Suppressor macrophage treated with lipopolysaccharide for 4 hours (primary cell): ENCODE measurements at regions not wholly inside any gene's neighbourhood (a gene's known extent, or its start where the extent isn't known, plus 50 kb on each side); places are given as distances from the start of the nearest gene placed in this dataset.

Experiments
- DNase-seq: peaks from one replicate; pipeline ENCODE4 v3.0.0-alpha.2; 2020

DNA sequence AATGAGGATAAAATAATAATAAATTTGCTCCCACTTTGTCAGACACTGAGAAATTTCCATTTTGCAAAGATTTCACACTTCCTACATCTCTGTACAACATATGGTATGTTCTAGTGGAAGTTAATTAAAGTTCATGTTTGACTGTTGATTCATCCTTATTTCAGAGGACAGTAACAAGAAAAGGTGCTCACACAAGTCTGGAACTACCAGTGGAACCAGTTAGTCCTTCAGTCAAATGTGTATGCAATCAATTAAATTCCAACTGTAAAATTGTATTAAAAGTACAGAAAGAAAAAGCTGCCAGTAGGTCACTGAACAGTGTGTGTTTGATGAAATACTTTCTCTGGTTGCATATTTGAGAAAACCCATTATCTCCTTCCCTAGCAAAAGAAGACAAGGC lies 496.0 kb upstream of the PKN2 start:
- no peak for DNase-seq

DNA sequence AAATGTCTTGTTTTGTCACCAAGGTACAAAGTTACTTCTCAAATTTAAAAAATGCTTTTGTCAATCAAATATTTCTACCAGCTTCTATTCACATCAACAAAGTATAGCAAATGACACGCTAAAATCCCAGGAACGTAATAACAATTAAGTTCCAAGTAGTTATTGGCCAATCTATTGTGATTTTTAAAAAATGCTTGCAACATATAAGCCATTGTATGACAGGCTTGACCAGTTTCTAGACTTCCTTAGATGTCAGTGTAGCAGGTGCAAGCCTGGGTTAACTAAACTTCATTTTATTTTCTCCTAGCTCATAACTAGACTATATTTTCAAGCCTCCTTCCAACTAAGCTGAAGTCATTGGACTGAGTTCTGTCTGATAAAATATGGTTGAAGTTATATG lies 494.5 kb upstream of the PKN2 start:
- no peak for DNase-seq

DNA sequence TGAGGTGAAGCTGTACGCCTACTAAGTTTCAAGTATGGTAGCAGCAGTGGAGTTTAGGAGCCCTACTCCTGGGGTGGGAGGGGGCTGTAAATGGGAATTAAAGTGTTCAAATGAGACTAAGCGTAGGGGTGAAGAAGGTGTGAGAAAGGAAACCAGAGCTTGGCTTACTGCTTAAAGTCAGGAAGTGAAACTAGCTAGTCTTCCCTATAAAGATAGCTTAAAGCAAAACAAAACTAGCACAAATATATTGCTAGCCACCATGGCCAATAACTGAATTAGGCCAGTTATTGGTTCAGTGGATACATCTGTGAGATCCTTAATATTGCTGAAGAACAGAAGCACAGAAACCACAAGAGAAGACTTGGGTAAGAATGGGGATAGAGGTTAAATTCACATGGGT lies 492.2 kb upstream of the PKN2 start:
- peak; percentile 19 for DNase-seq

DNA sequence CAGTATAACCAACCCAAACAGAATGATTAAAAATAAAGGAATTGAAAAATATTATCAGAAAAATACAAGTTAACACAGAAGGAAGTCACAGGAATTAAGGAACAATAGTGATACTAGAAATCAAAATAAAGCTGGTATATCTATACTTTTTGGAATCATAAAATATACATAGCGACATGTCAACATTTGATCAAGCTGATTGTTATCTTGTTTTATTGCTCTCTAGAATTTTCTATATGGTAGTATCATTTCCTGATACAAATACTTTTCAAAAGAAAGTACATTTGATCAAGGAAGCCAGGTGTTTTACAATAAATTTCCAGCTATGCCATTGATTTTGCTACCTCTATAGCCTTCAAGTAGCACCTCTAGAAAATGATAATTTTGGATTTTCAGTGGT lies 489.5 kb upstream of the PKN2 start:
- no peak for DNase-seq

DNA sequence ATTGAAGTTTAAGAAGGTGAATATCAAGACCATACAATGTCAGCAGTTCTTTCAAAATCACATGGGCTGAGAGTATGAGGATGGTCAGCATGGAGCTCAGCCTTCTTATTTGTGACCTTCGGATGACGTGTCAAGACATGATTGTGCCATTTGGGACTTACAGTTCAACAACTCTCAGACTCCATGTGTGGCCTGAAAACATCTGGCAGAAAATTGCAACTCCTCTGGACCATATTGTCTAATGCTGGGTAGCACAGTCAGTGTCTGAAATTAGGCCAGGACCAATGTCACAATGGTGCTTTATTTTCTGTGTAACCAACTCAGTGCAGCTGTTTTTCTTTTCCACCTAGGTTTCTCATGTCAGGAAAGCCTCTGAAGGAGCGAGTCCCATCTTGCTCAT lies 483.5 kb upstream of the PKN2 start:
- no peak for DNase-seq

DNA sequence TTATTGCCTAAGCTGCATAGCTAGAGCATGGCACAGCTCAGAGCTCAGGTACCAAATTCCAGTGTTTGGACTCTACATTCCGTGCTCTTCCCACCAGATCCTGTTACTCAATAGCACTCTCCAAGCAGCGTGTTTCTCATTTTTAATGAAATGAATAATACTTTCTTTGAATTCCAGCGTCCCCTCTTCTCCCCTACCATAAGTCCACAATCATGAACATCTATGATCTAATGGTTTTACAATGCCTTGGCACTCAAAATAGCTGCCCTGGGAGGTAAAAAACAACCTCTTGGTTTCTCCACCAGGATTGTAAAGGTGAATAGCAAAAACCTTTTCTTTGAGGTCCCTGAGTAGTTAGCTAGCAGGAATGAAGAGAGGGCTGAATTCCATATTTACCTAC lies 480.0 kb upstream of the PKN2 start:
- DNase-seq, result no peak

DNA sequence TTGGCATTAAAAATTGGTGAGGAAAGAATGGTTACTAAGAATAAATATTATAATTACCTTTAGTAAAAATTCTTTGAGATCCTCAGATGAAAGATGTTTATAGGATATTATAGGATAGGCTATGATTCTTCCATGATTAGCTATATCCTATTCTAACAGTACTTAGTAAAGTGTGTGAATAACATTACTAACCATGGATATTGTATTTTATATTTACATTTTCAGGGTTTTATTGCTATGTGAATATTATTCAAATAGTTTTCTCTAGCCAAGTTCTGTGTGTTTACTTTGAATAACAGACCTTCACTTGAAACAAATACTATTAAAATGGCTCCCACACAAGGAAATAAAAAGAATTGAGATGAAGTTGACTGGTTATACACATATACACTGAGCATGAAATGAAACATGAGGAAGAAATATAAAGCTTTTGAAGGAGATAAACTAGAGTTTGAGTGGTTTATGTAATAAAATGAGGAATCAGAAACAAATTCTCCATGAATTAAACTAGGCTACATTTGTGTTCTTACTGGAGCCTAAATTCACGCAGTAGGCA lies 479.4 kb upstream of the PKN2 start:
- DNase-seq, result no peak

DNA sequence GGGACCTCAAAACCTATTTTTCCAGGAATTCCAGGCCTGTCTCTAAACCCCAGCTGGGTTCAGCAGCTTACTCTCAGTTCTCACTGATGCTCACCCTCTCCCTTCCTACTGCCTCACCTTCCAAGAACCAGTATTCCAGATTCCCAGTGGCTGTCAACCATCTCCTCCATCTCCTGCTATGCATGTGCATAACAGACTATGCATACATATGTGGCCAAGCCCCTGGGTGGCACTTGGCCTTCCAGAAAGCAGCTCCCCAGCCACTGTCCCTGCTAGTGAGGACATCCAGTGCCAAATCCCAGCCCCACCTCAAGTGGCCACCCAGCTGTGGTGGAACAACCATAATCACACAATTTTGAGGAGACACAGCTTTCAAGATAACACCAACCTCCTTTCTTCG lies 475.7 kb upstream of the PKN2 start:
- DNase-seq, result no peak

DNA sequence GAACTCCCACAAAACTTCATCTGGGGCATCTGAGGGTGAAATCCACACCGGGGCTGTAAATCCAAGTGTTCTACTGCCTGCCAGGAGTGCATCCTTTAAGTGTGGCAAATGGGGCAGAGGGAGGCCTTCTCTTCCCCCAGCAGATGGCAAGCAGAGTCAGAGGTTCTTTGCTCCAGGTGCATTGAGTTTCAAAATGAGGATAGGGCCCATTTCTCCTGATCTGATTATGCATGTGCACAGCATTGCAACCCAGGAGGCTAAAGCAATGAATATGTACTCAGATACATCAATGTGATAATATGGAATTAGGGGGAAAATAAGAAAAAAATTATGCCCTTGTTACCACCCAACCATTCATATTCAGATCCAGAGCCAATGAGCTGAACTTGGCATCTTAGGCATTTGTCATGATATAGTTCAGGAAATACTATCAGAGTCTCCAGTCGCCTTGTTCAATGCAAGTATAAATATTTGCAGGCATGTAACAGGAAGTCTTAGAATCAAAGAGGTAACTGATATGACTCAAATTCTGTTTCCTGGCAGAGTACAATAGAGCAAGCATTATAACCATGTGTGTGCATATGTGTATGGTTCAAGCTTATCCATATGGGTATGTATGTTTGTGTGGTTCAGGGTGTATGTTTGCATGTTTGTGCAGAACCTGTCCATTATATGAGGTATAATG lies 473.8 kb upstream of the PKN2 start:
- no peak for DNase-seq

DNA sequence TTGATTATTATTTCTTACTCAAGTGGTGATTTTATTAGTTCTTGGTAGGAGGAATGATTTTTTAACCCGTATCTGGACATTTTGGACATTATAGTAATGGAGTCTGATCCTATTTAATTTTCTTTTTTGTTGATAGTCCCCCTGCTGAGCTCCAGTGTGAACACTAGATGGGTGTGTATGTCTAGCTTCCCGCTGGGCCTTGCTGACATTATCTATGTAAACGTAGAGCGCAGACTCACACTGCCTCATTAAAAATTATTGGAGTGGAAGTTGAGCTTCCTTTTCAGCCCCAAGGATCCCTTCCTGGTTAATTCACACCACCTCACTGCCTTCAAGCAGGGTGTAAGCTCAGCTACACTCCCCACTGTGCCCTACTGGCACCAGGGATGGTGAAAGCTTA lies 467.6 kb upstream of the PKN2 start:
- DNase-seq, result no peak

DNA sequence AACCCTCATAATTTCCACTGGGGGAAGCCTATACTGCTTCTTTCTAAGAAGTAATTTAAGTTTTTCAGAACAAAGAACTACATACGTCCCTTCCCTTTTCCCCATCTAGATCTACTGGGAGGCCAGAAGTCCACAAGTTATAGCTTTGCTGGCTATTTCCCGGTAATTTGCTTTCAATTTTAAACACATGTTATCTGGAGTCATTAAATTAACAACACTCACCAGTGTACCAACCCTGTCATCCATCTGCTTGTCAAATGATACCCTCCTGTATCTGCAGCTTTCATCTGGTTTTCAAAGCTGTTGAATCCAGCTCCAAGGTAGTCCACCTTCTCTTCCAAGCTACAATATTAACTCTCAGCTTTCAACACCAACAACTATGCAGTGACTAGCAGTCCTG lies 466.7 kb upstream of the PKN2 start:
- DNase-seq, result no peak

DNA sequence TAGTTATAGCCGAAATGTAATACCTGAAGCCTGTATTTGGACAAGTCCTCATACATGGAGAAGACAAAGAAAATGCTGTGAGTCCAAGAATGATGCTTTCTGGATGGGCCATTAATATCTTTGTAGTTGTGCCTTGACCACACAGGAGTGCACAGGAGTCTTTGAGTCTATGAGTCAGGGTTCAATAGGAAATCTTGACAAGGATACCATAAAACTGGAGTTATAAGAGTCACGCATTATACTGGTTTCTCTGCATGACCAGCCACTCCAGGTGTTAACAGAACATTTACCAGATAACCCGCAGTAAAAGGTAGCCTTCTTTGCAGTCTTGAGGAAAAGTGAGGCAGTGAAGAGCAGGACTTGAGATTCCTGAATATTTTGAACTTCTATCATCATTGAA lies 464.6 kb upstream of the PKN2 start:
- DNase-seq, result no peak

DNA sequence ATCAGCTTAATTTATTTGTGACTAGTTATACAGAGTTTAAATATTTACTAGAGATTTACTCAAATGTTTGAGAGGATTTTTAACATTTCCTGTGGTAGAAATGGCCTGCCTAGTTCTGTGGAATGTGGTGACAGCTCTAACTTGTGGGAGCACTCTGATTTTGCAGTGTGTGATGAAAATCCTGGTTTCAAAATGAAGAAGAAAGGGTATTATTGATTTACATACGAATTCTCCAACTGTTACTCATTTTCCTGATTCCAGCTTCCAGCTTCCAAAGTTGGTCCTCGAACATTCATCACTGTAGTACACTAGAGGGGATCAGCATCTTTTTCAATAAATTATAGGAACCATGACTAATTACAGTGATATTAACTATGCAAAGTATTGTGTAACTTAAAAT lies 462.7 kb upstream of the PKN2 start:
- no peak for DNase-seq

DNA sequence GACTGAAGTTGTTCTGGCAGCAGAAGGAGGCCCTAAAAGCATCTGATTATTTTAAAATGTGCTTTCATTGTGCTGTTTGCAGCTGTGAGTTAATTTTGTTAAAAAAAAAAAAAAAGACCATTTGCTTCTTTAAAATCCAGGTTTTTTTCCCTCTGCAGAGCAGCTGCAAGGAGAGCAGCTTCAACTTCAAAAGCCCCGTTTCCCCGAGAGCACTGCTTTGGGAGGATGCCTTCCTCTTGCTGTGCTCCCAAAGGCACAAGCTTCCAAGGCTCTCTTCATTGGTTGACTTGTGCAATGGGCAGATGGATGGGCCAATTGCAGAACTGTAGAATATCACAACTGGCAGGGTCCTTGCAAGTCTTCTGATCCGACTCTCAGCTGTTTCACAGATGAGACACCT lies 459.2 kb upstream of the PKN2 start:
- DNase-seq, result no peak

DNA sequence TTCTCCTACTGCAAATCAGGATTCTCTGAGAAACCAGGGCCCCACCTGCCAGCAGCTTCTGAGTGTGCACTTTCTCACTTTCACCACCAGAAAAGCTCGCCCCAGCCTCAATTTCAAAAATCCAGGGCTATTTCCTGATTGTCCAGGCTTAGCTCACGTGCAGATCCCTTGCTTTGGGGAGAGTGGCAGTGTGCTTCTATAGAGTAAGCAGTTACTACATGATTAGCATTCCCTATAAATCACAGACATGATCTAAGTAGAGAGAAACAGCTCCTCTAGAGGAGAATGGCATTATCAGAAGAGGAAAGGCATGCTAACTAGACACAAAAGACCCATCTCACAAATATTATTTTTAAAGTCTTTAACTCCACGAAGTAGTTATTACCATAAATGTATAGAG lies 456.0 kb upstream of the PKN2 start:
- DNase-seq, result no peak

DNA sequence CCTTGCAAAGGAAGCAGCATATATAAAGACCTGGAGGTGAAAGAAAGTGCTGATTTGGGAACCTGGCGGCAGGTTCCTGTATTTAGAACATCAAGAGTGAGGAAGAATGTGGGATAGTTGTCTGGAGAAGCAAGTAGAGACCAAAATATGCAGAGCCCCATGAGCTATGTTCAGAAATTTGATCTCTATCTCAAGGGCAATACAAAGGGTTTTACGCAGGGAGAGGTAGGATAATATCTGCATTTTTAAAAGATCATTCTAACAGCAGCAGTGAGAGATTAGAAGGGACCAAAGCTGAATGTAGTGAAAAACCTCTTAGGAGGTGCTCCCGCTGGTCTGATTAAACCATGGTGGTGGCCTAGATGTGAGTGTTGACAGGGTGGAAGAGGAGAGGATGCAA lies 453.9 kb upstream of the PKN2 start:
- DNase-seq, result no peak

DNA sequence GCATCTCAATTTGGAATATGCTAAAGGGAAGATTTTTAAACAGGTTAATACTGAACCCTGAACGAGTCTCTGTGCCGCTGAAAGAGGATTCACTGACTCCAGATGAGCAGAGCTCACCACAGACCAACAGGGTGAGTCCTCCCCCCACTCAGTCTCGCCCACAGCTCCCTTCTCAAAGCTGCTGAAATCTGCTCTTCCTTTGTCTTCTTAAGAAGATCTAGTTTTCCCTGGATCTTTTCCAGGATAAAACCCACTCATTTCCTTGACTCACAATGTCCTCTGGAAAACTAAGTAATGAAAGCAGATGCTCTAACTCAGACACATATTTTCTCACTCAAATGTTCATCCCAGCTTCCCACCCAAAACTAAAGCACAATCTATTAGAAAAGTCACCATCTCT lies 447.0 kb upstream of the PKN2 start:
- no peak for DNase-seq

DNA sequence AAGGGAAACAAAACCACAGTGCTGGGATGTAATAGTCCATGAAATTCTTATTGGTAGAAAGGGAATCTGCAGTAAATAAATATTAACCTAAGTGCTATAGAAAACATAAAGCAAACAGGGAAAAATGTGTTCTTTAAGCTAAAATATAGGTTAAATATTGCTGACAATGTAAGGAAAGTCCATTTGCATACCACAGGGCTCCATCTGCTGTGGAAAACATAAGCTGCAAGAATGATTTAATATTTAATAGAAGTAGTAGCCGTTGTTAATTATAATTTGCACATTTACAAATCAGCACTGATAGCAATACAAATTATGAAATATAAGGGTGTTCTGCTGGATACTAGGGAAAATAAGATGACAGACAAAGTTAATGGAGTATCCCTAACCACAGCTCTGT lies 444.9 kb upstream of the PKN2 start:
- no peak for DNase-seq

DNA sequence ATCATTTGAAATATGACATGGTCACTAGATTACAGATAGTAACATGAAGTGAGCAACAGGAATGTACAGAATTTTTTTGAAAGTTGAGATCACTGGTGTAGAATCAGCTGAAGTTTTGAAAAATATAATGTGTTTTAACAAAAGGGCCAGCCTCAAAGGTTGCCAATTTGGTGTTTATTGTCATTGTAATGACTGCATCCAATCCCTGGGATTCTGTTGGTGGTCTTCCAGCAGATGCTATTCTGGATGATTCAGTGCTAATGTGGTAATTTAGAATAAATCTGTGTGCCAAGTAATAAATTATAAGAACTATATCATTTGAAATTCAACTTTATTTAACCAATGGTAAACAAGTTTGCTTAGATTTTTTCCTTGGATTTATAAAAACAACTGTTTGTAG lies 436.4 kb upstream of the PKN2 start:
- no peak for DNase-seq

DNA sequence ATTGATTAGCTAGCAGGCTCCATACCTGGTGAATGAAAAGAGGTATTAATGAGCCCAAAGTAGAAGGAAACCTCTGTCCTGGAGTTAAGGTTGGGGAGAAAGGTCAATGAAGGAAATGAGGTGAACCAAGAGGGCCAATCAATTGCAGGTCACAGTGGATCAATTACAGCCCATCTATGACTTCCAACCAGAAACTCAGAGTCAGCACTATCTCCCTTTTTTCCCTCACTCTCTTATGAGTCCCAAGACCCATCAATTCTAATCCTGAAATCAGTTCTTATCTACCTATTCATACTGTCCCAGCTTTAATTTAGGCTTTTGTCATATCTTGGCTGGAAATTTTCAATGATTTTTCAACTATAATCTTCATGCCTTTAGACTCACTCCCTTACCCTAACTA lies 433.2 kb upstream of the PKN2 start:
- DNase-seq, result no peak

DNA sequence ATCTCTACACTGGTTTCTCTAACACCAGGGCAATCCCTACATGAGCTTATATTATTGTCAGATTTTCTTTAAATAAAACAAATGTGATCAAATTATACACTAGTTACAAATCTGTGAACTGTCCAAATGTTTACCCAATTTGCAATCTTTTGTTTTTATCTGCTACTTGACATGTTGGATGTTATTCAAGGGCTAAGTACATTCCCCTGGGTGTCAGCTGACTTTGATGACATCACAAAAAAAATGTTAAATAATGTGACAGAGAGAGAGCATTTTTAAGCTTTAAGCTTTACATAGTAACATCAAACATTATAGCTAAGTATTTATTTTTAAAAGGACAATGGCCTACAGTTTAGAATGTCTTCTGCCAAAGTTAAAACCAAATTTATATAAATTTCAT lies 431.3 kb upstream of the PKN2 start:
- DNase-seq, result no peak

DNA sequence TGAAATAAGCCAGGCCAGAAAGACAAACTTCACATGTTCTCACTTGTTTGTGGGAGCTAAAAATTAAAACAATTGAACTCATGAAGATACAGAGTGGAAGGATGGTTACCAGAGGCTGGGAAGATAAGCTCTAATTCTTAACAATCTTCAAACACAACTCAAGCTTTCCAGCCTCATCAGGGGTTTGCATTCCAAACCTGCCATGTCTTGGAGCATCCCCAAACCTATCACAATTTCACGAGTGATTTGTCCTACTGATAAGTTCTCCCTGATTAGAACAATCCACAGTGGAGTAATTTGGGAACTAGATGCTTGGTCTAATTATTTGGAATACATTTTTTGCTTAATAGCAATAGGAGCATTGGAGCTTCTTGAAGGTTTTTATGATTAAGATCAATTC lies 418.5 kb upstream of the PKN2 start:
- DNase-seq, result no peak

DNA sequence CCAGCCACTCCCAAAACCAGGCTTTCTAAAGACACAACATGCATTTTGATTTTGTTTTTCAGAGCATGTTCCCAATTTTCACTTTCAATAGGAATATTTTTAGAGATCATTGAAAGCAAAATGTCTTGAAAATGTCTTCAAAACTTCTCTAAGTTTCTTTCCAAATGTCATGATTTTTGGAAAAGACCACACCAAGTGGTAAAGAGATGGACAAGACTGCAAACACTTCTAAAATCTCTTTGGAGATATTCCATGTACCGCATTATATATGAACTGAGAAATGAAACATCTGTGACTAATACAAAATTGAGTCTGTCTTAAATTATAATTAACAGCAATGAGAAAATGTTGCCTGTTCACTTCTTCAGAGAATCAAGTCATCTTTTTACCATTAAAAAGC lies 418.0 kb upstream of the PKN2 start:
- no peak for DNase-seq

DNA sequence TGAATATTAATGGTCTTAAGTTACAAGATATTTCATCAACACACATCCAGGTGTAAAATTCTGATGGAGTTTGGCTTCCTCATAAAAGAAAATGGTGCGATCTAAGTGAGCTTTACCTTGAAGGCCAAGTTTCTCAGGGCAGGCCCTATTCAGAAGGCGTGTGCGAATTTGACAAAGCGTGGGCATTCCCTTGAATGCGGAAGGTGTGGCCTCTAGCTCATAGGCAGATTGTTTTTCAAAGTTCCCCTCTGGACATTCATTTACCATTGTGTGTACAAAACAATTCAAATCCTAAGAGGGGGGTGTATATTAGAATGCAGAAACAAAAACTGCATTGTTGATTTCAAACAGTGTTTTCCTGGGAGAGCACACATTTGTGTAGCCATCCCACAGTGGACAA lies 411.9 kb upstream of the PKN2 start:
- DNase-seq, result no peak

DNA sequence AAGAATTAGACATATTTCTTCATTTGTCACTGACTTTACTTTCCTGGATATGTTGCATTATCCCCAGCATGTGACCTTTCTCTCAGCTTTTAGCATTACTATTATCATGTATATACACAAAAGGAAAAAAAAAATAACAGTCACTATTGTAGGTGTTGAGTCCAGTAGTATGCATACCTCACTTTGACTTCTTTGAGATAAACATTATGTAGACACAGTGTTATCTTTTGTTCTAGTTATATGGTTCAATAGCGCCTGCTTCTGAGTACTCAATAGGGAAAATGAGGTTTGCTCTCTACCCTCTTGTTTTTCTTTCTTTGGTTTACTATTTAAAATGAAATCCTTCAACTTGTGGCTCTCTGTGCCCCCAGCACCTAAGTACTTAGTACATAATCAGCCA lies 409.6 kb upstream of the PKN2 start:
- DNase-seq, result no peak
